ENCODE measurements at regions not wholly inside any gene's neighbourhood (a gene's known extent, or its start where the extent isn't known, plus 50 kb on each side); places are given as distances from the start of the nearest gene placed in this dataset.

DNA sequence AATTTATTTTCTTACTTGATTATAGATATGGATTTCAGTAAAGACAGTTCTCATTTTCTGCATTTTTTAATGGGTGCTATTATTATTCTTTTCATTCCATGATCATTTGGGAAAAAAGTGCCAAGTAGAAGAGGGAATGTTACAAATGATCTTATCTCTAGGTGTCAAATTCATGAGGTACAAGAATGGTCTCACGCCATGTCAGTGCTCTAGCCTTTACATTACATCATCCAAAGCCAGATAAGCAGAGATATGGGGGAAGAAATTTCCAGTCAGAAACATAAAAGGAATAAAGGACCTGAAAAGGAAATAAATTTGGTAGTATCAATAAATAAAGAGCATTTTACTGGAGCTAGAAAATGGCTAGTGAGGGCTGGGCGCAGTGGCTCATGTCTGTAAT lies 1544.2 kb upstream of the CDH6 start:
- Mint-ChIP-seq H3K4me1 (ENCODE audit: low read depth) (no peaks in the 10 kb centered on the region), H3K36me3 (ENCODE audit: low read depth) (no peaks in the 10 kb centered on the region), H3K27ac (no peak overlapping the region), H3K9me3 (peaks cover 26% of the 10 kb centered on the region), H3K27me3 (ENCODE audit: insufficient read depth) (0 out of 2 replicates have a peak, but pooled peaks cover 2% of the 10 kb centered on the region), H3K4me3 (no peak overlapping the region)
- TF ChIP-seq, protein P1, sequence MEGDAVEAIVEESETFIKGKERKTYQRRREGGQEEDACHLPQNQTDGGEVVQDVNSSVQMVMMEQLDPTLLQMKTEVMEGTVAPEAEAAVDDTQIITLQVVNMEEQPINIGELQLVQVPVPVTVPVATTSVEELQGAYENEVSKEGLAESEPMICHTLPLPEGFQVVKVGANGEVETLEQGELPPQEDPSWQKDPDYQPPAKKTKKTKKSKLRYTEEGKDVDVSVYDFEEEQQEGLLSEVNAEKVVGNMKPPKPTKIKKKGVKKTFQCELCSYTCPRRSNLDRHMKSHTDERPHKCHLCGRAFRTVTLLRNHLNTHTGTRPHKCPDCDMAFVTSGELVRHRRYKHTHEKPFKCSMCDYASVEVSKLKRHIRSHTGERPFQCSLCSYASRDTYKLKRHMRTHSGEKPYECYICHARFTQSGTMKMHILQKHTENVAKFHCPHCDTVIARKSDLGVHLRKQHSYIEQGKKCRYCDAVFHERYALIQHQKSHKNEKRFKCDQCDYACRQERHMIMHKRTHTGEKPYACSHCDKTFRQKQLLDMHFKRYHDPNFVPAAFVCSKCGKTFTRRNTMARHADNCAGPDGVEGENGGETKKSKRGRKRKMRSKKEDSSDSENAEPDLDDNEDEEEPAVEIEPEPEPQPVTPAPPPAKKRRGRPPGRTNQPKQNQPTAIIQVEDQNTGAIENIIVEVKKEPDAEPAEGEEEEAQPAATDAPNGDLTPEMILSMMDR (IDR thresholded peaks at IDR 0.05), result no peak
- no peak for DNase-seq

- H3K4me3 Mint-ChIP-seq, result no peak overlapping the region
- H3K9me3 Mint-ChIP-seq, result peaks cover 32% of the 10 kb centered on the region
- no peak for DNase-seq
- TF ChIP-seq, protein P1 (IDR thresholded peaks at IDR 0.05), result no peak
- H3K27me3 Mint-ChIP-seq (ENCODE audit: insufficient read depth), result no peaks in the 10 kb centered on the region
- H3K36me3 Mint-ChIP-seq (ENCODE audit: low read depth), result no peaks in the 10 kb centered on the region
- no peaks in the 10 kb centered on the region for H3K4me1 Mint-ChIP-seq (ENCODE audit: low read depth)
- H3K27ac Mint-ChIP-seq, result no peak overlapping the region
Observed at GRCh38 chr5:29642601-29643000, 1550.9 kb upstream of the CDH6 start.

DNA sequence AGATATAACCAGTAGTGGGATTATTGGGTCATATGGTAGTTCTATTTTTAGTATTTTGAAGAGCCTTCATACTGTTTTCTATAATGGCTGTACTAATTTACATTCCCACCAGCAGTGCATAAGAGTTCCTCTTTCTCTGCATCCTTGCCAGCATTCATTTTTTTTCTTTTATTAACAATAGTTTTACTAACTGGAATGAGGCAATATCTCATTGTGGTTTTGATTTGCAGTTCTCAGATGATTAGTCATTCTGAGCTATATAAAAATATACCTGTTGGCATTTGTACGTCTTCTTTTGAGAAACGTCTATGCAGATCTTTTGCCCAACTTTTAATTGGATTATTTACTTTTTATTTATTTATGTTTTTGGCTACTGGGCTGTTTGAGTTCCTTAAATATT lies 1579.3 kb upstream of the CDH6 start:
- H3K27ac Mint-ChIP-seq, result no peak overlapping the region
- no peaks in the 10 kb centered on the region for H3K36me3 Mint-ChIP-seq (ENCODE audit: low read depth)
- H3K4me1 Mint-ChIP-seq (ENCODE audit: low read depth), result no peaks in the 10 kb centered on the region
- H3K4me3 Mint-ChIP-seq, result no peak overlapping the region
- no peaks in the 10 kb centered on the region for H3K27me3 Mint-ChIP-seq (ENCODE audit: insufficient read depth)
- TF ChIP-seq, protein P1 (IDR thresholded peaks at IDR 0.05), result no peak
- peaks cover 21% of the 10 kb centered on the region for H3K9me3 Mint-ChIP-seq
- DNase-seq, result no peak

DNA sequence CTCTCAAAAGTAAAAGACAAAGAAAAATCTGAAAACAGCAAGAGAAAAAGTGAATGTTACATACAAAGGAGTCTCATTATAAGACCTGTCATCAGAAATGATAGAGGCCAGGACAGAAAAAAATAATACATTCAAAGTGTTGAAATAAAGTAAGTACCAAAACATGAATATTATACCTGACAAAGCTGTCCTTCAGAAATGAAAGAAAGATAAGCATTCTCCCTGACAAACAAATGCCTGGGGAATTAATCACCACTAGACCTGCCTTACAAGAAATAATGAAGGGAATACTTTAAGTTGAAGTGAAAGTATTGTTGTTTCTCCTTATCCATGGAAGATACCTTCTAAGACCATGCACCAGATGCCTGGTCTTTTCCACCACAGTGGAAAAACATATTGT lies 1605.2 kb upstream of the CDH6 start:
- Mint-ChIP-seq H3K4me1 (ENCODE audit: low read depth) (no peaks in the 10 kb centered on the region), H3K27ac (no peak overlapping the region), H3K4me3 (no peak overlapping the region), H3K9me3 (peaks cover 34% of the 10 kb centered on the region), H3K36me3 (ENCODE audit: low read depth) (no peaks in the 10 kb centered on the region), H3K27me3 (ENCODE audit: insufficient read depth) (no peaks in the 10 kb centered on the region)
- TF ChIP-seq, protein P1 (IDR thresholded peaks at IDR 0.05), result no peak
- no peak for DNase-seq

GRCh38 chr5:29587832-29588231 lies 1605.7 kb upstream of the CDH6 start:
- peaks cover 38% of the 10 kb centered on the region for H3K9me3 Mint-ChIP-seq
- H3K36me3 Mint-ChIP-seq (ENCODE audit: low read depth), result no peaks in the 10 kb centered on the region
- no peak overlapping the region for H3K27ac Mint-ChIP-seq
- H3K4me3 Mint-ChIP-seq, result no peak overlapping the region
- no peak for DNase-seq
- H3K27me3 Mint-ChIP-seq (ENCODE audit: insufficient read depth), result no peaks in the 10 kb centered on the region
- H3K4me1 Mint-ChIP-seq (ENCODE audit: low read depth), result no peaks in the 10 kb centered on the region
- TF ChIP-seq, protein P1 (IDR thresholded peaks at IDR 0.05), result no peak

GRCh38 chr5:29568028-29568427 lies 1625.5 kb upstream of the CDH6 start:
- Mint-ChIP-seq H3K36me3 (ENCODE audit: low read depth) (no peaks in the 10 kb centered on the region), H3K9me3 (peaks cover 27% of the 10 kb centered on the region), H3K4me3 (no peak overlapping the region), H3K27ac (no peak overlapping the region), H3K27me3 (ENCODE audit: insufficient read depth) (no peaks in the 10 kb centered on the region), H3K4me1 (ENCODE audit: low read depth) (no peaks in the 10 kb centered on the region)
- TF ChIP-seq, protein P1 (IDR thresholded peaks at IDR 0.05), result no peak
- no peak for DNase-seq
